Ascending aorta (tissue), 2 donors: ENCODE measurements at regions not wholly inside any gene's neighbourhood (a gene's known extent, or its start where the extent isn't known, plus 50 kb on each side); places are given as distances from the start of the nearest gene placed in this dataset.
"Not testable (repeated sequence)": the region's sequence is repeated elsewhere in the genome, so short reads cannot be mapped to it uniquely, and the experiment has no call there.

Experiments
- DNase-seq, 2 donors: peaks; one replicate each; pipeline ENCODE4 v3.0.0-alpha.2; 2019; ENCODE audit warnings: low spot score in 2 of 2
- H3K27ac ChIP-seq, 2 donors: fragments of 200-600 bp; sonication (generic); one replicate each; pipeline ENCODE4 v1.5.1; 2016 to 2017; ENCODE audit warnings: mild to moderate bottlenecking in 1 of 2
- H3K27me3 ChIP-seq: fragments of 200-600 bp; sonication (generic); one replicate; pipeline ENCODE4 v1.5.1; 2017
- H3K36me3 ChIP-seq, 2 donors: fragments of 200-600 bp; sonication (generic); one replicate each; pipeline ENCODE4 v1.5.1; 2016
- H3K4me1 ChIP-seq, 2 donors: fragments of 200-600 bp; sonication (generic); one replicate each; pipeline ENCODE4 v1.5.1; 2016 to 2017; ENCODE audit warnings: mild to moderate bottlenecking in 1 of 2
- H3K4me3 ChIP-seq, 2 donors: fragments of 200-600 bp; sonication (generic); one replicate each; pipeline ENCODE4 v1.5.1; 2016 to 2017; ENCODE audit warnings: mild to moderate bottlenecking in 1 of 2
- H3K9me3 ChIP-seq, 2 donors: fragments of 200-600 bp; sonication (generic); one replicate each; pipeline ENCODE4 v1.5.1; 2016
- intact Hi-C: fragments of 100-400 bp; cut with DNase I; formaldehyde crosslinking; loops from one replicate; pipeline ENCODE4 v1.15.1; 2023
- TF ChIP-seq, protein P1 (sequence below), 3 experiments: fragments of 200-600 bp in 2 of 3; fragments of 450-650 bp in 1 of 3; sonication (generic) in 2 of 3; IDR thresholded peaks; one replicate each; pipeline ENCODE4 v1.5.1; 2016 to 2019; ENCODE audit warnings: antibody characterized with exemption in 3 of 3, mild to moderate bottlenecking in 1 of 3, moderate library complexity in 1 of 3

DNA sequence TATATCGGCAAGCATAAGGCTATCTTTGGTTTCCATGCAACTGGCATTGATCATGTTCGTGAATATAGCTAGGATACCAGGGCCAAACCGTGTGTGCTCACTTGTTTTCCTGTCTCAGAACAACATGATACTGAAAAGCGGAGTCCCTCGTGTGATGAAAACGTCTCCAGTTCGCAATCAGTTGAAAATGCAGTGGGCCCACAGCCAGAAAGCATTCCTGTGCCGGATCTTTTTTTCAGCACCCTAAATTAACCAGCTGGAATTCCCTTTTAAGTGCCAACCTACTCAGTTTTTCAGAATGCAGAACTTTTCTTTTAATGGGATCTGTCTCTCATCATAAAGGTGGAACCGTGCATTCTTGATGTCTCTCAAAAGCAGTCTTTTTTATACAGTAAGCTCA lies 130.8 kb upstream of the FRG1 start:
- Histone ChIP-seq H3K27me3 (no peaks in the 10 kb centered on the region), H3K36me3 (no peaks in the 10 kb centered on the region), H3K4me3 (no peak overlapping the region), H3K27ac (no peak overlapping the region), H3K9me3 (no peaks in the 10 kb centered on the region), H3K4me1 (no peaks in the 10 kb centered on the region)
- intact Hi-C loops = no loop called here
- DNase-seq = no peak
- TF ChIP-seq, protein P1, sequence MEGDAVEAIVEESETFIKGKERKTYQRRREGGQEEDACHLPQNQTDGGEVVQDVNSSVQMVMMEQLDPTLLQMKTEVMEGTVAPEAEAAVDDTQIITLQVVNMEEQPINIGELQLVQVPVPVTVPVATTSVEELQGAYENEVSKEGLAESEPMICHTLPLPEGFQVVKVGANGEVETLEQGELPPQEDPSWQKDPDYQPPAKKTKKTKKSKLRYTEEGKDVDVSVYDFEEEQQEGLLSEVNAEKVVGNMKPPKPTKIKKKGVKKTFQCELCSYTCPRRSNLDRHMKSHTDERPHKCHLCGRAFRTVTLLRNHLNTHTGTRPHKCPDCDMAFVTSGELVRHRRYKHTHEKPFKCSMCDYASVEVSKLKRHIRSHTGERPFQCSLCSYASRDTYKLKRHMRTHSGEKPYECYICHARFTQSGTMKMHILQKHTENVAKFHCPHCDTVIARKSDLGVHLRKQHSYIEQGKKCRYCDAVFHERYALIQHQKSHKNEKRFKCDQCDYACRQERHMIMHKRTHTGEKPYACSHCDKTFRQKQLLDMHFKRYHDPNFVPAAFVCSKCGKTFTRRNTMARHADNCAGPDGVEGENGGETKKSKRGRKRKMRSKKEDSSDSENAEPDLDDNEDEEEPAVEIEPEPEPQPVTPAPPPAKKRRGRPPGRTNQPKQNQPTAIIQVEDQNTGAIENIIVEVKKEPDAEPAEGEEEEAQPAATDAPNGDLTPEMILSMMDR (IDR thresholded peaks at IDR 0.05) = no peak

GRCh38 chr4:189810318-189811181 lies 130.1 kb upstream of the FRG1 start:
- H3K4me1 ChIP-seq, H3K27ac ChIP-seq, H3K36me3 ChIP-seq, H3K27me3 ChIP-seq, H3K4me3 ChIP-seq, intact Hi-C loops, H3K9me3 ChIP-seq, DNase-seq: not testable (repeated sequence)

DNA sequence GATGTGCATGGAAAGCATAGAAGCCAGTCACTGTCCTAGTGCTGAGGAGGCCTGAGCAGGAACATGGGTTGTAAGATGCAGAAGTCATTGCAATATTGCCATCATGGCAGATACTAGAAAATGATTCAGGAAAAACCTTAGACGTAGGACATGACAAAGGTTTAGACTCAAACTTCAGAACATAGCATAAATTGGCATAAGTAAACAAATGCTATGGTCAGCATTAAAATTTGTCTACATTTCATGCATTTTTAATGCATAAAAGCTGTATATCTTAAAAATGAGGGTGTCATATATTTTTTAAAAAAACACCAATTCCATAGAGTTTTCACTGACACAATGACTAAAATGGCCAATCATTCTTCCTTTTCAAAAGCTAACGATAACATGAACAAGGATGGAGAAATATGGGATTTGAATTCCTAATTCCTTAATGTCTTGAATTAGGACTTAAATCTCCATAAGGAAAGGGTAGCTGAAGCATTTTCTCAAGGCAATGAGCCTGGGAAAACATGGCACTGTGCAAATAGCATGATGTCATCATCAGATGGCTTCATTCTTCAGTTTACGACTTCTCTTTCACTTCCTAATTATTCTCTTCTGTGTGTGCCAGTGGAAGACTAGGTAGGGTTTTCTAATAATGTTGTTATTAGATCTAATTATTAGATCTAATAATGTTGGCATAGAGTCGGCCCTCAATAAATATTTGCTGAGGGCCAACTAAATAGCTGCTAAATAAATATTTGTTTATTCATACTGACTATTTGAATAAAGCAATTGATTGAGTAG lies 125.1 kb upstream of the FRG1 start:
- Histone ChIP-seq H3K27ac (no peak overlapping the region), H3K4me3 (no peak overlapping the region), H3K4me1 (no peaks in the 10 kb centered on the region), H3K9me3 (no peaks in the 10 kb centered on the region), H3K36me3 (no peaks in the 10 kb centered on the region), H3K27me3 (no peaks in the 10 kb centered on the region)
- no peak for DNase-seq
- intact Hi-C loops = no loop called here
- TF ChIP-seq, protein P1 (IDR thresholded peaks at IDR 0.05) = no peak

DNA sequence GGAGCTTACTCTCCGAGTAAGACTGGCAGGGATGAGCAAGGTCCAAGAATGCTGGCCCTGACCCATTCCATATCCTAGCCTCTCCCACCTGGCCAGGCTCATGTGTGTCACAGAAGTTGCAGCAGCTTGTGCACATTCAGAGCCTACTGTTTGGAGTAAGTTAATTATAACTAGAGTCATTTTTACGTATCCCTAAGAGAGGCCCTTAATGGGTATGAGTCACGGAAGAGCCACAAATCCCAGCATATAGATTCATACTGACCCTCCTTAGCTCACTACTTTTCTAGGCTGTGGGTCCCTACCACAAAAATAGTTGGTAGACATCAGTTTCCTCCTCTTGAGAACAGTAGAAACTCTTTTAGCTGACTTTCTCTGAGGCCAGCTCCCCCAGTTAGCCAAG lies 118.3 kb upstream of the FRG1 start:
- TF ChIP-seq, protein P1 (IDR thresholded peaks at IDR 0.05) = no peak
- no peaks in the 10 kb centered on the region for H3K9me3 ChIP-seq
- no peak overlapping the region for H3K27ac ChIP-seq
- H3K27me3 ChIP-seq = no peaks in the 10 kb centered on the region
- no peak overlapping the region for H3K4me3 ChIP-seq
- intact Hi-C loops = no loop called here
- DNase-seq = no peak
- H3K4me1 ChIP-seq = no peaks in the 10 kb centered on the region
- H3K36me3 ChIP-seq = no peaks in the 10 kb centered on the region

- DNase-seq = no peak
- Histone ChIP-seq H3K4me3 (no peak overlapping the region), H3K27me3 (no peaks in the 10 kb centered on the region), H3K36me3 (no peaks in the 10 kb centered on the region), H3K9me3 (no peaks in the 10 kb centered on the region), H3K4me1 (no peaks in the 10 kb centered on the region), H3K27ac (no peak overlapping the region)
- intact Hi-C loops = no loop called here
- TF ChIP-seq, protein P1 (IDR thresholded peaks at IDR 0.05) = no peak
Observed at GRCh38 chr4:189823591-189823990, 117.1 kb upstream of the FRG1 start.

DNA sequence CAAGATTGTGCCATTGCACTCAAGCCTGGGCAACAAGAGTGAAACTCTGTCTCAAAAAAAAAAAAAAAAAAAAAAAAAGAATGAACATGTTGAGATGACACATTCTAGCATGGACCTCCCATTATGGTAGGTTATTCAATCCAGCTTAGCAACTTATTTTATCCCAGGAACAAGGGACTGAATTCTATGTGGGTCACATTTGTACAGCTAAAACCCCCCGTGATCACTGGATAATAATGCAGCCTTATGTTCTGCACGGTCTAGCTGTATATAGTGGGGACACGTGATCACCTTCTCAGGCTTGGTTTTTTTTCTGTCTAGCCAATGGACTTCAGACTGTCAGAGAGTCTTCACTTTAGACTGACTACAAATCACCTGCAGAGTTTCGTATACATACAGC lies 115.2 kb upstream of the FRG1 start:
- no peaks in the 10 kb centered on the region for H3K4me1 ChIP-seq
- TF ChIP-seq, protein P1 (IDR thresholded peaks at IDR 0.05) = no peak
- no peaks in the 10 kb centered on the region for H3K36me3 ChIP-seq
- H3K9me3 ChIP-seq = no peaks in the 10 kb centered on the region
- intact Hi-C loops = no loop called here
- DNase-seq = no peak
- no peak overlapping the region for H3K27ac ChIP-seq
- H3K27me3 ChIP-seq = no peaks in the 10 kb centered on the region
- no peak overlapping the region for H3K4me3 ChIP-seq
